ENCODE measurements at regions not wholly inside any gene's neighbourhood (a gene's known extent, or its start where the extent isn't known, plus 50 kb on each side); places are given as distances from the start of the nearest gene placed in this dataset.
"Not testable (repeated sequence)": the region's sequence is repeated elsewhere in the genome, so short reads cannot be mapped to it uniquely, and the experiment has no call there.

DNA sequence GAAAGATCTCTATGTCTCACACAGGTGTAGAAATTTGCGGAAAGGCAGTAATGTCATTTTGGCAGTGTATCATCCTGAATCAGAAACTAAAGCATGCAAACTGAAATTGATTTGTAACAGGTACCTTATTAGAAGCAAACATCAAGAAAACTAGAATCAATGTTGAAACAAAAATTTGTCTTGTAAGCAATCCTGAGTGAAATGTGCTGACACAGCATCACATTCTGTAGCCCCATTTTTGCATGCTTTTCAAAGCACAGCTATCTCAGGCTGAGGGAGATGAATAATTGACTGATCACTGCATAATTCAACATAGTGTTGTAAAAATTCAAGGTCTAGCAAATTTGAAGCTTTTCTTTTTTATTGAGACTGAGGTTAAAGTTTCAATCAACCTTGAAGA lies 539.7 kb downstream of the DACH1 start:
- no peak overlapping the region for H3K27ac ChIP-seq (ENCODE audit: low read depth)
- no peak for DNase-seq (ENCODE audit: extremely low spot score)
- 100% methylated on average over 1 of the region's 1 CpG for WGBS

DNA sequence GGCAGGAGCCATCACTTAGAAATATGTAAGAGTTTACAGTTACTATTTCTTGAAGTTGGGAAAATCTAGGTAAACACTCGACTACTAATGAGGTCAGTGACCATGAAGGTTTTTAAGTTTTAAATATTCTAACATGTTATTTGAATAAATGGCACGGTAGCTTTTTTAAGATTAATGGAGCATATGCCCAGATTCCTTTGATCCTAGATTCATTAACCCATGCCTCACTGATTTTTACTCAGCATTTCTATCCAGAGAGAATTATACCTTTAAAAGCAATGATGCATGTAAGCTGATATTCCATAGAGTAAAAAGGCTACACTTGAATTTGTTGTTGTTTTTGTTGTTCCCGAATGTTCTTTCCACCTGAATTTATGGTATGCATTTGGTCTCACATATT lies 541.4 kb downstream of the DACH1 start:
- DNase-seq (ENCODE audit: extremely low spot score), result no peak
- Histone ChIP-seq H3K27ac (ENCODE audit: low read depth) (no peak overlapping the region), H3K4me1 (ENCODE audit: insufficient read depth) (no peaks in the 10 kb centered on the region), H3K4me3 (ENCODE audit: low read depth, low read length) (no peak overlapping the region), H3K36me3 (ENCODE audit: insufficient read depth) (no peaks in the 10 kb centered on the region)
- WGBS, result 89% methylated on average over 3 of the region's 3 CpGs

More for the DNA sequence above, 539.7 kb downstream of the DACH1 start:
- H3K36me3 ChIP-seq (ENCODE audit: insufficient read depth), result no peaks in the 10 kb centered on the region
- H3K4me1 ChIP-seq (ENCODE audit: insufficient read depth), result no peaks in the 10 kb centered on the region
- H3K4me3 ChIP-seq (ENCODE audit: low read depth, low read length), result no peak overlapping the region

DNA sequence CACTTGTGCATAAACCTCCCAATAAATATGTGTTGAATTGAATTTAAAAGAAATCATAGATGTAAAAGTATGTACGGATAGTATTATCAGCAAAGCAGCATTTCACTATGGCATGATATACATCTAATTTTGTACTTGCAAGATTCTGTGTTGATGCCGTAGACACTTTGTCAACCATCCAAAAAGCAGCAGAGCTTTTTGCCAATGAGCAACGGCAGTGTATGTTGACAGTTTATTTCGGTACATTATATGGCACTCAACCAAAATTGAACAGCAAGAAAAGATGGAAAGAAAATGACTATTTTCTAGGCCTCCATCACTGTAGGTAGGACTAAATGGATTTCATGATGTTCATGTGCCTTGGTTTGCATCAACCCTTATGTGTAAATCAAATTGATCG lies 543.7 kb downstream of the DACH1 start:
- WGBS, result 76% methylated on average over 5 of the region's 5 CpGs
- H3K27ac ChIP-seq (ENCODE audit: low read depth), result no peak overlapping the region
- no peaks in the 10 kb centered on the region for H3K36me3 ChIP-seq (ENCODE audit: insufficient read depth)
- DNase-seq (ENCODE audit: extremely low spot score), result no peak
- no peak overlapping the region for H3K4me3 ChIP-seq (ENCODE audit: low read depth, low read length)
- no peaks in the 10 kb centered on the region for H3K4me1 ChIP-seq (ENCODE audit: insufficient read depth)

DNA sequence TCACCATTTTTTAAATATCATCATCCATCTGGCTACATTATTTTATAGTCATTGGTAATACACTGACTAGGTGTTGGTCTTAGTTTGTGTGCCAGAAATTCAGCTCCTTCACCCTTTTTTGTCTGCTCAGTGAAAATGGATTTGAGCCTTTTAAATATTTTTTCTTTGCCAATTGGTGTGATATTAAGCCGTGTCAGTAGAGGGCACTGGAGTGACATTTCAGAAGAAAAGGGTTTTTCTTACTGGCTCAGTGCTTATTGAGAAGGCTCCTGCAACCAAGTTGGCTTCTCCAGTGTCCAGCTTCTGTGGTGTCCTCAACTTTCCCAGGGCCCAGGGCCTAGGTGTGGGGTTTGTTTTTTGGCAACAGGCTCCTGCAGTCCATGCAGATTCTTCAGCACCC lies 546.6 kb downstream of the DACH1 start:
- no peak for DNase-seq (ENCODE audit: extremely low spot score)
- 73% methylated on average over 1 of the region's 1 CpG for WGBS
- Histone ChIP-seq H3K36me3 (ENCODE audit: insufficient read depth) (no peaks in the 10 kb centered on the region), H3K4me3 (ENCODE audit: low read depth, low read length) (no peak overlapping the region), H3K27ac (ENCODE audit: low read depth) (no peak overlapping the region), H3K4me1 (ENCODE audit: insufficient read depth) (no peaks in the 10 kb centered on the region)

DNA sequence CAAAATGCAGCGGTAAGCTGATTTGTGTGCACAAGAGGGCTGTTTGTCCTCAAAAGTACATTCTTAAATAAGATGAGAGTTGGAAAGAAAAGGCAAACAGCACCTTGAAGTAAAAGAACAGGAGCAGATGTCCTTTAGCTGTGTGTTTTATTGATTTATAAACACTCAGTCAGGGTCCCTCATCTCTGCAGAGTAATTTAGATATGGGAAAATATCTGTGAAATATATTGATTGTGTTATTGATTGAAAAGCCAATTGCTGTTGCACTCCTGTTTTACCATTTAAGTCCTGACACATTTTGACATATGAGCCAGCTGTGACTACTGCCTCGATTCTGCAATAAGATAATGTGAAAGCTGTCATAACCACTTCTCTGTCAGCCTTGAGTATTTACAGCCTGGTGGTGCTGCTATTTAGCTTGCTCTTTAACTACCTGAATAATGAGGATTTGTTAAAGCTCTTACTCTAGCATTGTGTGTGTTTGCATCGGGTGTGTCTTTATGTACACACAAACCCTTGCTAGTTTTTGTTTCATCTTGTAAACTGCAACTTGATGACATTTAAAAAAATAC lies 550.1 kb downstream of the DACH1 start:
- Histone ChIP-seq H3K4me1 (ENCODE audit: insufficient read depth) (no peaks in the 10 kb centered on the region), H3K36me3 (ENCODE audit: insufficient read depth) (no peaks in the 10 kb centered on the region), H3K4me3 (ENCODE audit: low read depth, low read length) (no peak overlapping the region), H3K27ac (ENCODE audit: low read depth) (no peak overlapping the region)
- DNase-seq (ENCODE audit: extremely low spot score), result no peak
- WGBS, result 50% methylated on average over 3 of the region's 3 CpGs

DNA sequence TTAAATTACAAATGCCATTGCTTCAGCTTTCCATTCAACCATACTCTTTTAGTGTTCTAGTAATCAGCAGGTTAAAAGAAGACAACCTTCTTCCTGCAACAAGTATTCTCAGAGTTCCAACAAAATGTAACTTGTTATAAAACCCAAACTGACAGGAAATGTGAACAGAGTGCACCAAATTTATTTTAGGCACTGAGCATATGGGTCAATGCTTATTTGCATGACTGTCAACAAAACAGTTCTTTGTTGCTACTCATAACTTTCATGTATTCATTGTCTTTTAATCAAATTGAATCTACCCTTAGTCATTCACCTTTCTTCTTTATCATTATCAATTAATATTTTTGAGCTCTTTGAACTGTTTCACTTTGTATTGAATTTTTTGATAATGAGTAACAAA lies 554.1 kb downstream of the DACH1 start:
- no peak overlapping the region for H3K27ac ChIP-seq (ENCODE audit: low read depth)
- no peaks in the 10 kb centered on the region for H3K4me1 ChIP-seq (ENCODE audit: insufficient read depth)
- no peaks in the 10 kb centered on the region for H3K36me3 ChIP-seq (ENCODE audit: insufficient read depth)
- no peak overlapping the region for H3K4me3 ChIP-seq (ENCODE audit: low read depth, low read length)
- DNase-seq (ENCODE audit: extremely low spot score), result no peak

DNA sequence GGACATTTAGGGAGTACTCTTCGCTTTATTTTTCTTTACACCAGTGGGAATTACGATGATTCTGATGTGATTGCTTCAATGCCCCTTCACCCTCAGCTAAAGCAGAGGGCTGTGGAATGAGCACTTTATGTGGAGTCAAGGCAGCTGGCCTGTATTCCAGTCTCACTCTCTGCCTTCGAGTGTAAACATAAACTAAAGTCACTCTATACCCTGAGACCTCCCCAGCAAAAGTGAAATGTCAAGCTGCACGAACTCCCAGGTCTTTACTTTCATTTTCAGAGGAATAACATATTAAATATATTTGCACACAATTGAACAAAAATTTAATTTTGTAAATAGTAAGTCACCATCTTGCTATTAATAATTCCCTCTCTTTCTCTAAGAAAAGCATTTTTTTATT lies 557.1 kb downstream of the DACH1 start:
- WGBS, result 73% methylated on average over 4 of the region's 4 CpGs
- no peaks in the 10 kb centered on the region for H3K36me3 ChIP-seq (ENCODE audit: insufficient read depth)
- no peaks in the 10 kb centered on the region for H3K4me1 ChIP-seq (ENCODE audit: insufficient read depth)
- DNase-seq (ENCODE audit: extremely low spot score), result no peak
- H3K27ac ChIP-seq (ENCODE audit: low read depth), result no peak overlapping the region
- no peak overlapping the region for H3K4me3 ChIP-seq (ENCODE audit: low read depth, low read length)

DNA sequence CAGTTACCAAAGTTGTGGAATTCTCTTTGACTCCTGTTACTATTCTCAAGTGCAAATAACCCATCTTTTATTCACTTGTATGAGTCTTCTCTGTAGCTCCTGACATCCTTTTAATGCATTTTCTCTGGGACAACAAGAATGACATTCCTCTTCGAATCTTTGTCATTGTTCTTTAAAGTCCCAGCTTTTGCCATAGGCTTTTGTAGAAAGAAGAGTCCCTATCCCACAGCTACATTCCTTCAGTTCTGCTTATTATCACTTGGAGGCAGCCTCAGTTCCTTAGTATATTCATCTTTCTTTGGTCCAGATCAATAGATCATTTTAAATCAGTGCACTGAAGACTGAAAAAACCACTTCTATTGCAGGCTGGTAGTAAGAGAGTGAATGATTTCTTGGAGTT lies 560.2 kb downstream of the DACH1 start:
- H3K27ac ChIP-seq (ENCODE audit: low read depth), result no peak overlapping the region
- DNase-seq (ENCODE audit: extremely low spot score), result no peak
- WGBS, result 62% methylated on average over 1 of the region's 1 CpG

DNA sequence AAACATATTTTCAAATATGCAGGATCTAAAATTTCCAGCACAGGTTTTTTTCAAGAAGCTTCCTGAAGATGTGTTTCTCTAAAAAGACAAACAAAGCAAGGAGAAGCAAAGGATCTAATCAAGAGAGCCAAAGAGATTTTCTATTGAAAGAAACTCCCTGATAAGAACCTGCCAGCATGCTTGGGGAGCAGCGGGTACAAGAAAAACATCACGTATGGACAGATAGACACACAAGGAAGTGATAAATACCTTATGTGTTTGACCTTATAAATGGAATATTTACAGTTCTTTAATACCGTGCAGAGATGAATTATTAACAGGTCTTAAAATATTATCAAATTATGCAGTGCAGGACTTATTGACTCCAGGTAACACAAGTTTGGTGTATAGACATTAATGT lies 562.1 kb downstream of the DACH1 start:
- Histone ChIP-seq H3K36me3 (ENCODE audit: insufficient read depth) (no peaks in the 10 kb centered on the region), H3K4me1 (ENCODE audit: insufficient read depth) (no peaks in the 10 kb centered on the region), H3K4me3 (ENCODE audit: low read depth, low read length) (no peak overlapping the region), H3K27ac (ENCODE audit: low read depth) (no peak overlapping the region)
- DNase-seq (ENCODE audit: extremely low spot score), result no peak
- WGBS, result 37% methylated on average over 3 of the region's 3 CpGs

More for the DNA sequence above, 560.2 kb downstream of the DACH1 start:
- Histone ChIP-seq H3K4me1 (ENCODE audit: insufficient read depth) (no peaks in the 10 kb centered on the region), H3K36me3 (ENCODE audit: insufficient read depth) (no peaks in the 10 kb centered on the region), H3K4me3 (ENCODE audit: low read depth, low read length) (no peak overlapping the region)

DNA sequence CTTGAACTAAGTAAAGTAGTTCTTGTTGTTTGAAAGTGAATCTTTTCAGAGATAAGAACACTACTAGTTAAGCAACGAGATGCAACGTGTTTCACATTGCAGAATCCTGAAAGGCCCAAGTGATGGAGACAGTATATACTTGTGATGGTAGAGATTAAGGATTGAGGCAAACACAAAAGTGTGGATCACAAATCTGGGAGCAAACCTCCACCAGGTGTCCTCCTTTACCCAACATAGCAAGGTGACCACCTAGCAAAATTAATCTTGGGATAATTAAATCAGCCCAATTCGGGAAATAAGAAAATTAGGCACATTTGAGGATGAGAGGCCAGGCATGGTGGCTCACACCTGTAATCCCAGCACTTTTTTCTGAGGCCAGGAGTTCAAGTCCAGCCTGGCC lies 563.9 kb downstream of the DACH1 start:
- WGBS, result 71% methylated on average over 3 of the region's 3 CpGs
- Histone ChIP-seq H3K4me3 (ENCODE audit: low read depth, low read length) (no peak overlapping the region), H3K27ac (ENCODE audit: low read depth) (no peak overlapping the region), H3K36me3 (ENCODE audit: insufficient read depth) (no peaks in the 10 kb centered on the region), H3K4me1 (ENCODE audit: insufficient read depth) (no peaks in the 10 kb centered on the region)
- no peak for DNase-seq (ENCODE audit: extremely low spot score)

DNA sequence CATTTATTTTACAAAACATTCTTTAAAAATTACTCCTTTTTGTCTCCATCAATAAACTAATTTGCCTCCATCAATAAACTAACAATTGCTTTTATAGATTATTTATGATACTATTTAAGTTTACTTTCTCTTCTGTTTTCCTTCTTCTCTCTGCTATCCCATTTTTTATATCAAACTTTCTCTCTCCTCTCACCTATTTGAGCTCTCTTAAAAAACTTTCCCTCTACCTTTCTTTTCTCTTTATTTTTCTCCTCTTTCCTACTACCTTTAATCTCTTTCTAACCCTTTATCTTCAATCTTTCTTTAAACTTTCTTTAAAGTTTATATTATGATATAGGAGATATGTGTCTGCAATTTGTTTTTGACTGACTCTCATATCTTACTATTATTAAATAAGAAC lies 566.4 kb downstream of the DACH1 start:
- Histone ChIP-seq H3K27ac (ENCODE audit: low read depth) (no peak overlapping the region), H3K4me1 (ENCODE audit: insufficient read depth) (no peaks in the 10 kb centered on the region), H3K4me3 (ENCODE audit: low read depth, low read length) (no peak overlapping the region), H3K36me3 (ENCODE audit: insufficient read depth) (no peaks in the 10 kb centered on the region)
- no peak for DNase-seq (ENCODE audit: extremely low spot score)

DNA sequence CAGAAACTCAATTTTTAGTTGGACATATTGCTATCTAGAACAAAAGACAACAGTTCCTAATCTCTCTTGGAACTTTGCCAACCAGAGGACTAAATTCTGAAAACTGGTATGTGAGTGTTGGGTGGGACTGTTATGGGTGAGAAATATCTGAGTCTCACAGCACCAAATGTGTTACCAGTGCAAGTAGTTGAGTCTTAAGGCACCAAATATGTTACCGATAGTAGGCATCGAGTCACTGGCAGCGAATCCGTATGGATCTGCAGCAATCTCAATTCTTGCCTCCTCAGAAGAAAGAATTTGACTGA lies 575.2 kb downstream of the DACH1 start:
- Histone ChIP-seq H3K4me3 (ENCODE audit: low read depth, low read length) (no peak overlapping the region), H3K27ac (ENCODE audit: low read depth) (no peak overlapping the region), H3K4me1 (ENCODE audit: insufficient read depth) (no peaks in the 10 kb centered on the region), H3K36me3 (ENCODE audit: insufficient read depth) (no peaks in the 10 kb centered on the region)
- no peak for DNase-seq (ENCODE audit: extremely low spot score)
- WGBS, result 97% methylated on average over 4 of the region's 4 CpGs

DNA sequence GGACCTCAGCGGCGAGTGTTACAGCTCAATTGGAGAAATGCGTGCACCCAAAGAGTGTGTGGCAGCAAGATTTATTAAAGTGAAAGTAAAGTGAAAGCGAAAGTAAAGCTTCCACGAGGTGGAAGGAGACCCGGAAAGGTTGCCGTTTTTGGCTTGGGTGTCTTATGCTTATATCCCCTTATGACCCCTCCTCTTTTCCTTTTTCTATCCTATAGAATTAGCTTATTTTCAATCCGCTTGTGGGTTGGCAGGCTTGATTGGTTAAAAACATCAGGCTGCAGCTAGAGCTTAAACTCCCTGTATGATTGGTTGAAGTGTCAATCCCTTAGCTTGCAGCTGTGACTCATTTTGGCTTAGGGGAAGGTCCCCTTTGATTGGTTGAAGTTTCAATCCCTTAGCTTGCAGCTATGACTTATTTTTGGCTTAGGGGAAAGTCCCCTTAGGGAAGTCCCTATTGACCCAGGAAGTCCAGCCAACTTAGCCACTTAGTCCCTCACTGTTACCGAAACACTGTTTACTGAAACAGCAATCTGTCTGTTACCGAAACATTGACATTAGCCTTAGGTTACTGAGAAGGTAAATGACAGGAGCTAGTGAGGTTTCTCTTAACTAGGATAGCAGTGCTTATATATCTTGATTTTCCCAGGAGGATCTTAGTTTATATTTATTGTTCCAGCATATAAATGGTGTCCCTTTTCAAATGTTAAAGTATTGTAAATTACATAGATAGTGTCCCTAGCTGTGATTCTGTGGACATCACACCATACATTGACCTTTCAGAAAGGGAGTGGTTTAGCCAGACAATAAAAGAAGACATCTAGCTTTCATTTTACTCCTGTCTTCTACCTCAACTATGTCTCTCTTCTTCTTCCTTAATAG lies 575.8 kb downstream of the DACH1 start:
- DNase-seq (ENCODE audit: extremely low spot score), result no peak
- Histone ChIP-seq H3K27ac (ENCODE audit: low read depth) (no peak overlapping the region), H3K4me1 (ENCODE audit: insufficient read depth) (no peaks in the 10 kb centered on the region), H3K4me3 (ENCODE audit: low read depth, low read length) (peak overlapping the region; percentile 32), H3K36me3 (ENCODE audit: insufficient read depth) (no peaks in the 10 kb centered on the region)
- 74% methylated on average over 10 of the region's 10 CpGs for WGBS

DNA sequence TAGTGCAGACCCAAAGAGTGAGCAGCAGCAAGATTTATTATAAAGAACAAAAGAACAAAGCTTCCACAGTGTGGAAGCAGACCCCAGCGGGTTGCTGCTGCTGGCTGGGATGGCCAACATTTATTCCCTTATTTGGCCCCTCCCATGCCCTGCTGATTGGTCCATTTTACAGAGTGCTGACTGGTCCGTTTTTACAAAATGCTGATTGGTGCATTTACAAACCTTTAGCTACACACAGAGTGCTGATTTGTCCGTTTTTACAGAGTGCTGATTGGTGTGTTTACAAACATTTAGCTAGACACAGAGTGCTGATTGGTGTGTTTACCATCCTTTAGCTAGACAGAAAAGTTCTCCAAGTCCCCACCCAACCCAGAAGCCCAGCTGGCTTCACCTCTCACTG lies 577.0 kb downstream of the DACH1 start:
- DNase-seq (ENCODE audit: extremely low spot score); H3K4me1 ChIP-seq (ENCODE audit: insufficient read depth); H3K36me3 ChIP-seq (ENCODE audit: insufficient read depth); H3K27ac ChIP-seq (ENCODE audit: low read depth); H3K4me3 ChIP-seq (ENCODE audit: low read depth, low read length): not testable (repeated sequence)
- 88% methylated on average over 3 of the region's 3 CpGs for WGBS
